ENCODE measurements at regions not wholly inside any gene's neighbourhood (a gene's known extent, or its start where the extent isn't known, plus 50 kb on each side); places are given as distances from the start of the nearest gene placed in this dataset.

DNA sequence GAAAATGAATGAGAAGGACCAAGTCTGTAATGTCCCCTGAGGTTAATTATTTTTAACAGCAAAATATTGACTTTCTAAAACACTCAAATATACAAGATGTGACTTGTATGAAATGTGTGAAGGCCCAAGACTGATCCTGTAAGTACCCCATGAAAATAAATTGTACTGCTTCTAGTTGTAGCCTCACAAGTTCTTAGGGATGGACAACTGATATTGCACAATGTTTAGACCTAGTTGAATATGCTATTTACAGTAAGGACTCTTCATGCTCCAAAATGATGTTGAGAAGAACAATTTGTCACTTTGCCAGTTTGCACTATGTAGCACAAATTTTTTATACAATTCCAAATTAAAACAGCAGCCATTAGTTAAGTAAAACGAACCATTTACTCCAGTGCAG is 139.7 kb upstream of the GDNF start:
- CTCF ChIA-PET: no interaction called here
- no TSS peak for BruUV-seq (replicated peaks)

DNA sequence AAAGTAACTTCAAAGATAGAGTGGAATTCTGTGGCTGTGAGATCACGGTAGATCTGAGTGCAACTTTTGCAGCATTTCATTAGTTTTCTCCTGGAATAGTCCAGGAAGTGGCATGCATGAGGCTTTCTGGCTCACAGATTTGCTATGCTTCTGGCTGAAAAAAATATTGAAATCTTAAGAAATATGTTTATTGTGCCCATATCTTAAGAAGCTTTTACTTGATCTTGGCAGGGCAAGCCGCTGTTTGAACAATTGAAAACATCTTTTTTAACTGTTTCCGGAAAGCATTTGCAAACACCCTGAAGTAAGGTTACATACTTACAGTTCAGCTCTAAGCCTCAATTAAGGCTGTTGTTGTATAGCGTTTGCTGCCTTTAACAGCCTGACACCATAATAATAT is 135.7 kb upstream of the GDNF start:
- Histone ChIP-seq H3K4me3 (ENCODE audit: low read depth in 2 of 2, low read length in 2 of 2) (no peak overlapping the region), H3K9me3 (ENCODE audit: control insufficient read depth, insufficient read depth, low read depth, low read length) (no peaks in the 10 kb centered on the region), H3K27me3 (ENCODE audit: control insufficient read depth, insufficient read depth, low read length) (peaks cover 2% of the 10 kb centered on the region; the same call in 1 of the 2 replicates), H3K4me1 (ENCODE audit: control insufficient read depth, insufficient read depth, low read length) (no peaks in the 10 kb centered on the region), H3K36me3 (ENCODE audit: control insufficient read depth, insufficient read depth, low read length) (no peaks in the 10 kb centered on the region), H3K27ac (ENCODE audit: low read length) (no peak overlapping the region)
- in situ Hi-C loops (cut with HindIII; ENCODE audit: low pct_unique_long_range_greater_than_20kb, low sequenced_read_pairs) (no loop called here), intact Hi-C loops (cut with micrococcal nuclease; ENCODE audit: unreplicated experiment) (no loop called here)
- POLR2A ChIA-PET: no interaction called here
- CTCF ChIA-PET: no interaction called here
- DNase-seq (ENCODE audit: low read depth, low spot score) (no peak), ATAC-seq (no peak)
- BruUV-seq (replicated peaks): no TSS peak
- TF ChIP-seq, protein P1, sequence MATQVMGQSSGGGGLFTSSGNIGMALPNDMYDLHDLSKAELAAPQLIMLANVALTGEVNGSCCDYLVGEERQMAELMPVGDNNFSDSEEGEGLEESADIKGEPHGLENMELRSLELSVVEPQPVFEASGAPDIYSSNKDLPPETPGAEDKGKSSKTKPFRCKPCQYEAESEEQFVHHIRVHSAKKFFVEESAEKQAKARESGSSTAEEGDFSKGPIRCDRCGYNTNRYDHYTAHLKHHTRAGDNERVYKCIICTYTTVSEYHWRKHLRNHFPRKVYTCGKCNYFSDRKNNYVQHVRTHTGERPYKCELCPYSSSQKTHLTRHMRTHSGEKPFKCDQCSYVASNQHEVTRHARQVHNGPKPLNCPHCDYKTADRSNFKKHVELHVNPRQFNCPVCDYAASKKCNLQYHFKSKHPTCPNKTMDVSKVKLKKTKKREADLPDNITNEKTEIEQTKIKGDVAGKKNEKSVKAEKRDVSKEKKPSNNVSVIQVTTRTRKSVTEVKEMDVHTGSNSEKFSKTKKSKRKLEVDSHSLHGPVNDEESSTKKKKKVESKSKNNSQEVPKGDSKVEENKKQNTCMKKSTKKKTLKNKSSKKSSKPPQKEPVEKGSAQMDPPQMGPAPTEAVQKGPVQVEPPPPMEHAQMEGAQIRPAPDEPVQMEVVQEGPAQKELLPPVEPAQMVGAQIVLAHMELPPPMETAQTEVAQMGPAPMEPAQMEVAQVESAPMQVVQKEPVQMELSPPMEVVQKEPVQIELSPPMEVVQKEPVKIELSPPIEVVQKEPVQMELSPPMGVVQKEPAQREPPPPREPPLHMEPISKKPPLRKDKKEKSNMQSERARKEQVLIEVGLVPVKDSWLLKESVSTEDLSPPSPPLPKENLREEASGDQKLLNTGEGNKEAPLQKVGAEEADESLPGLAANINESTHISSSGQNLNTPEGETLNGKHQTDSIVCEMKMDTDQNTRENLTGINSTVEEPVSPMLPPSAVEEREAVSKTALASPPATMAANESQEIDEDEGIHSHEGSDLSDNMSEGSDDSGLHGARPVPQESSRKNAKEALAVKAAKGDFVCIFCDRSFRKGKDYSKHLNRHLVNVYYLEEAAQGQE (IDR thresholded peaks at IDR 0.05; ENCODE audit: insufficient read depth in 1 of 2, low read depth in 2 of 2, low read length in 1 of 2): no peak
- TF ChIP-seq, protein P2, sequence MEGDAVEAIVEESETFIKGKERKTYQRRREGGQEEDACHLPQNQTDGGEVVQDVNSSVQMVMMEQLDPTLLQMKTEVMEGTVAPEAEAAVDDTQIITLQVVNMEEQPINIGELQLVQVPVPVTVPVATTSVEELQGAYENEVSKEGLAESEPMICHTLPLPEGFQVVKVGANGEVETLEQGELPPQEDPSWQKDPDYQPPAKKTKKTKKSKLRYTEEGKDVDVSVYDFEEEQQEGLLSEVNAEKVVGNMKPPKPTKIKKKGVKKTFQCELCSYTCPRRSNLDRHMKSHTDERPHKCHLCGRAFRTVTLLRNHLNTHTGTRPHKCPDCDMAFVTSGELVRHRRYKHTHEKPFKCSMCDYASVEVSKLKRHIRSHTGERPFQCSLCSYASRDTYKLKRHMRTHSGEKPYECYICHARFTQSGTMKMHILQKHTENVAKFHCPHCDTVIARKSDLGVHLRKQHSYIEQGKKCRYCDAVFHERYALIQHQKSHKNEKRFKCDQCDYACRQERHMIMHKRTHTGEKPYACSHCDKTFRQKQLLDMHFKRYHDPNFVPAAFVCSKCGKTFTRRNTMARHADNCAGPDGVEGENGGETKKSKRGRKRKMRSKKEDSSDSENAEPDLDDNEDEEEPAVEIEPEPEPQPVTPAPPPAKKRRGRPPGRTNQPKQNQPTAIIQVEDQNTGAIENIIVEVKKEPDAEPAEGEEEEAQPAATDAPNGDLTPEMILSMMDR (IDR thresholded peaks at IDR 0.05): no peak
- TF ChIP-seq POLR2AphosphoS5 (IDR thresholded peaks at IDR 0.05; ENCODE audit: low read depth, low read length): no peak
- no peak for TF ChIP-seq SIN3A (IDR thresholded peaks at IDR 0.05; ENCODE audit: borderline replicate concordance, insufficient read depth, low read depth, low read length)
- TF ChIP-seq TCF7L2 (IDR thresholded peaks at IDR 0.05; ENCODE audit: low read depth, low read length): no peak

More for the DNA sequence above, 139.7 kb upstream of the GDNF start:
- DNase-seq (ENCODE audit: low read depth, low spot score) (no peak), ATAC-seq (no peak)
- in situ Hi-C loops (cut with HindIII; ENCODE audit: low pct_unique_long_range_greater_than_20kb, low sequenced_read_pairs): no loop called here
- no peaks in the 10 kb centered on the region for H3K4me1 ChIP-seq (ENCODE audit: control insufficient read depth, insufficient read depth, low read length)
- intact Hi-C loops (cut with micrococcal nuclease; ENCODE audit: unreplicated experiment): no loop called here
- H3K27ac ChIP-seq (ENCODE audit: low read length): no peak overlapping the region
- POLR2A ChIA-PET: interaction anchor here (0.6 kb wide), 1 partner anchor 101 kb away, joined by 3 read pairs; no protein-coding TSS in a partner anchor
- no peaks in the 10 kb centered on the region for H3K36me3 ChIP-seq (ENCODE audit: control insufficient read depth, insufficient read depth, low read length)
- no peaks in the 10 kb centered on the region for H3K27me3 ChIP-seq (ENCODE audit: control insufficient read depth, insufficient read depth, low read length)
- no peak overlapping the region for H3K4me3 ChIP-seq (ENCODE audit: low read depth in 2 of 2, low read length in 2 of 2)
- TF ChIP-seq TCF7L2 (IDR thresholded peaks at IDR 0.05; ENCODE audit: low read depth, low read length) (no peak), SIN3A (IDR thresholded peaks at IDR 0.05; ENCODE audit: borderline replicate concordance, insufficient read depth, low read depth, low read length) (no peak), POLR2AphosphoS5 (IDR thresholded peaks at IDR 0.05; ENCODE audit: low read depth, low read length) (no peak)
- TF ChIP-seq, protein P1 (IDR thresholded peaks at IDR 0.05; ENCODE audit: insufficient read depth in 1 of 2, low read depth in 2 of 2, low read length in 1 of 2): no peak
- TF ChIP-seq, protein P2 (IDR thresholded peaks at IDR 0.05): no peak
- H3K9me3 ChIP-seq (ENCODE audit: control insufficient read depth, insufficient read depth, low read depth, low read length): no peaks in the 10 kb centered on the region
